Left renal pelvis (tissue), 4 donors: ENCODE measurements at regions not wholly inside any gene's neighbourhood (a gene's known extent, or its start where the extent isn't known, plus 50 kb on each side); places are given as distances from the start of the nearest gene placed in this dataset.

Source experiments
- DNase-seq, 4 donors: peaks; one replicate each; pipeline ENCODE4 v3.0.0-alpha.2; 2013; ENCODE audit warnings: low read depth in 4 of 4, low spot score in 3 of 4

DNA sequence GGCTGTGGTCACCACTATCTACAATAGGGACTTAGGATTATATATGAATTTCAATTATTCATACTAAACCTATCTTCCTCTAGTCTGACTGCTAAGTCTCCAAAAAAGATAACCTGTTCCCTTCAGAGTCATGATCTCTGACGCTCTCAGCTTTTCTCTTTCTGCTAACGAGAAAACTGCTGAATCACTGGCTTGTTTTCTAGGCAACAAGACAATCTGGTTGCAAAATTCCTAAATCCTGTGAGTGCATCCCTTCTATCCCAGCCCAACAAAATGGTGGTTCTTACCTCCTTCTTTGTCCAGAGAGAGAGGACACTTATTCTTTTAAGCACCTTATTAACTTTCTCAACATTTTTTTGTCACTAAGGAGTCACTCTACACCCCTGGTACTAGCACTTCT lies 312.3 kb upstream of the PKDCC start:
- no peak for DNase-seq

DNA sequence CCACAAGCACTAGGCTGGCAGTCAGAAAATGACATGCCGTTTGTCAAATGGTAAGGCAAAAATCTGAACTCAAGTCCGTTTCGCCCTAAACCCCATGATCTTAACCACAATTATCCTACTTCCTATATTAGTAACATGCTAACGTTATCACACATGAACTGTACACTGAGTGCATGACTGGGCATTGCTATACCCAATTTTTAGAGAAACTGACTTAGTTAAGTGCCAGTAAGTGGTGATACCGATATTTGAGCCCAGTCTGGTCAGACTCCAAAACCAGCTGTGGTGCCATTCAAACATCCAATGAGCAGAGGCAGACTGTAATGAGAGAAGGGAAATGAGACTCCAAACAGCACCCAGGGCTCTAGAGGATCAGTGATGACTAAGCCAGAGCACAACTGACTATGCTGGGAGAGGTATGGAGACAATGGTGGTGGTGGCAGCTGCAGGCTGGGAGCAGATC lies 311.7 kb upstream of the PKDCC start:
- no peak for DNase-seq

DNA sequence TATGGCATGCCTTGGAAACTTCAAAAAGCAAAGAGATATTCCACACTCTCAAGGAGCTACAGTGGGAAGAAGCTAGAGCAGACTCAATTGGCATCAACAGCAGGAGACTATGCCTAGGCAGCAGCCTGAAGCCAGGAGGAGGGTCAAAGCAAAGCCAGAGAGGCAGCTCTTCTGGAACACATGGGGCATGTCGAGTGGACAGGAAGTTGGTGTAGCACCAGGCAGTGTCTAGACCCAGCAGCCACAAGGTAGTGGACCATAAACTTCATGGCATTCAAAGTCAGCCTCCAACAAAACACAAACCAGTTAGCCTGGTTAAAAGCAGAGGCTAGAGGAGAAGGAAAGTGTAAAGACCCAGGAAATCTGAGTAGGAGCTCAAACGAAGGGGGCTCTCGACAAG lies 311.2 kb upstream of the PKDCC start:
- no peak for DNase-seq

DNA sequence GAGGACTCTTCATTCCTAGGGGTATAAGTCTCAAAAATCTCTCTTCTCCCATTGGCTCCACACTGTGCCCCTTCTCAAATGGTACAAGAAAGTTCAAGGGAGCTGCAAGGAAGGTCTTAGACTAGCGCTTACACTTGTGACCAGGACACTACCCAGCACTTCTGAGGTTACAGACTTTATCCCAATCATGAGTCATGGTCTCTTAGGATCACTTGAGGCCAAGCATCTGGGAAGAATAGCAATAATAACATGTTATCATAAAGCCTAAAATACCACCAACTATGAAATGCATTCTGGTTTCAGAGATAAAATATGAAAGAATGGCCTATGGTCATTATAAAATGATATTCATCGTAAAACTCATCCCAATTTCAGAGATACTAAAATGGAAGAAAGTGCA lies 309.9 kb upstream of the PKDCC start:
- no peak for DNase-seq

DNA sequence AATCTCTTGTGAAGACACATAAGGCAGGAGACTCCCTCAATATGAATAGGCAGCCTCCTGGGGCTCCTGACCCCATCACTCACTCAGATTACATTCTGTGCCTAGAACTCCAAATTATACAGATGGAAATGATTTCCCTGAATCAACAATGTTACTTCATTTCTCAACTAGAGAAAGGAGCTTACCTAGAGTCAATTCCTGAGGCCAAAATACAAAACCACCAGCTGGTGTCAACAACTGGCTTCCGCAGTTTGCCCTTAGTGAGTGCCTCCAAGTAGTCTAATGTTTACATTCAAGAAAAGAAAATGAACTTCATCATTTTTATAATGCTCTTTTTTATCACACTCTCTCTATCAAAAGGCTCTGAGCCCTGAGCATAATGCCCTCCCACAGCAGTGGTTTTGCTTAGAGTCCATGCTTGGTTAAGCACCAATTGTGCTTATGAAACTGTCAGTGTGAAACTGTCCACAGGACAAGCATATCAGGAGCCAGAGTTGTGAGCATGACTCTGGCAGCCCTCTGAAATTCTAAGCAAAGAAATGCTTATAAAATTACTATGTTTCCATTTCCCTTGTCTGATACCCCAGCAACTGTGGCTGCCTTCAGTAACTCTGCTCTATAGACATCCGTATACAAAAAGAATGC lies 305.7 kb upstream of the PKDCC start:
- no peak for DNase-seq

DNA sequence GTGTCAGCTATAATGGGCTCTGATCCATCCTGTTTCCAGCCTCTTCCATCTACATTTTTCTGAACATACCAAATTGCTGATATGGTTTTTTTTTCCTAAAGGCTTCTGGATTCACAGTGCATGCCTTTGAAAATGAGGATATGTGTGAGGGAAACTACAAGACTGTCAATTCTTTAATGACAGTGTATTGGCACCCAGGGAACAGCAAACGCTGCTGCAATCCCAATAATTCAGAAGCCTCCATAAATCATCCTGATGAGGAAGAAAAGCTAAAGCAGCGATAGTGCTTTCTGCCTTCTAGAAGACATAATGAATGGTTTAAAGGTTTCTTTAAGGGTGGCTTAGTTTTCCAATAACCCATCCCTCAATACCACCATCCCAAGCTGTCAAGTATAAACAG lies 304.5 kb upstream of the PKDCC start:
- DNase-seq = no peak

DNA sequence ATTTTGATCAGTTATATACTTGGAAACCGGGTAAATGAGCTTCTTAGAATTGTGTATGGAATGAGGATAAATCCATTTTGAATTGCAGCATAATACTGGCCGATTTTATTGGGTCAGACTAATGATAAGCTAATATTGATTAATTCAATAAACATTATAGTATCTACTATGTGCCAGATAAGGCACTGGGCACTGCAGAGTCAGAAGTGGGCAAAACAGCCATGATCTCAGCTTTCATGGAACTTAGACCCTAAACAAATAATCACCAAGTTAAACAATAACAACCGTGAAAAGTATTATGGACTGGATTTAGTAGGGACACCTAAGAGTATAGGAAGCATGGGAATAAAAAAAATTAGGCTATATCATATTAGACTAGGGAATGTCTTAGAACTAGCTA lies 297.0 kb upstream of the PKDCC start:
- no peak for DNase-seq

DNA sequence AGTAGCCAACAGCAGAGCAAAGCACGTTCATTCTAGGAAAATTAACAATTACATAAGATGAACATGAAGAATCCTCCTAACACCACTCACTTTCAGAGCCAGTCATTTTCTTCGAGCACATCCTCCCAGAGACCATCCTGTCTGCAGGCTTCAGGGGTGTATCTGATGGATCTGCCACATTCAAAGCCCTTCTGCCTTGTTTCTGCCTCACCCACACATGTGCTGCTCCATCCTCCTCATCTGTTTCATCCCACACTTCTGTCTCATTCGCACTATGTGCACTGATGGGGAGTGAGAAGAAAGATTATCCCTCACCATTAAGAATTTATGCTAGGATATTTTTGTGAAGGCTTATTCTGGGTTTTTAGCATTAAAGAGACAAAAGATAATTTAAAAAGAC lies 287.9 kb upstream of the PKDCC start:
- no peak for DNase-seq

DNA sequence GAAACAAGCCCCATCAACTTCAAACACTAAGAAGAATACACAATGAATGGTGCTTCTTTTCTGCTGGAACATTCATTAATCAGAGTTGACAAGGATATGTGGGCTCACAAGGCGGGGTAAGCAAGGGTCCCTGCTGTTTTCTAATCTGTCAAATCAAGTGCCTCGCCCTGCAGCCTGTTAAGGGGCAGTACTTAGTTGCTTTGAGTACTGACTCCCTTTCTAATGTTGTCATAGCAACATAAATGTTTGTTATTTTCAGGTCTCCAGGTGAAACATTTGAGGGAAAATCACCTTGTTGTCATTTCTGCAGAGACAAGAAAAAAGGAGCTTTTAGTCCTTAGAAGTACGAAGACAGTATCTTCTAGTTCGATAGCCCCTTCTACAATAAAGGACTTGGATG lies 284.7 kb upstream of the PKDCC start:
- DNase-seq = no peak

DNA sequence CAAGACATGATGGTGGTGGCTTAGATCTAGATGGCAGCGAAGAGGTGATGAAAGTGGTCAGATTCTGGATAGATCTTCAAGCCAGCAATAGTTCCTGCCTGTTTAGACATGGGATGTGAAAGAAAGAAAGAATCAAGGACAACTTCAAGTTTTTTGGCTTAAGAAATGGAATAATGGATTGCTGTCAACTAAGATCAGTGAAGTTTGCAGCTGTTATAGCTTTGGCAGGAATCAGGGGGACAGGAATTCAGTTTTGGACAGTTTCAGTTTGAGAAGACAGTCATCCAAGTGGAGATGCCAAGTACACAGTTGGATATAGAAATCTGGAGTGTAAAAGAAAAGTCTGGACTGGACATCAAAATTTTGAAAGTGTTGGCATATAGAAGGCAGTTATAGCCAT lies 283.7 kb upstream of the PKDCC start:
- no peak for DNase-seq

DNA sequence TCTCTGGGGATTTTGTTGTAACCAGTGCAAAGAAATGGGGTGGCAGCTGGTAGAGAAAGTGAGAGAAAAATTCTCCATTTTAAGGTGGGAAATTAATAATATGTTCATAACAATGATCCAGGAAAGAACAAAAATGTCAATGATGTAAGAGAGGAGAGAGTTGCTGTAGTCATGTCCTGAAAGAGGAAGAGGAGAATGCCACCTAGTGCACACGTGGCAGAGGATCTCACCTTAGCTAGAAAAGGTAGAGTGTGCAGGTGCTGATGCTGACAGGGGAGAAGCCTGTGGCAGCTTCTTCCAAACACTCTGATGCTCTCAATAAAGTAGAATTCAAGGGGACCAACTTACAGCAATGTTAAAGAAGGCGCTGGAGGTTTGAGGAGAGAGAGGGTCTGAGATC lies 282.9 kb upstream of the PKDCC start:
- DNase-seq = no peak

DNA sequence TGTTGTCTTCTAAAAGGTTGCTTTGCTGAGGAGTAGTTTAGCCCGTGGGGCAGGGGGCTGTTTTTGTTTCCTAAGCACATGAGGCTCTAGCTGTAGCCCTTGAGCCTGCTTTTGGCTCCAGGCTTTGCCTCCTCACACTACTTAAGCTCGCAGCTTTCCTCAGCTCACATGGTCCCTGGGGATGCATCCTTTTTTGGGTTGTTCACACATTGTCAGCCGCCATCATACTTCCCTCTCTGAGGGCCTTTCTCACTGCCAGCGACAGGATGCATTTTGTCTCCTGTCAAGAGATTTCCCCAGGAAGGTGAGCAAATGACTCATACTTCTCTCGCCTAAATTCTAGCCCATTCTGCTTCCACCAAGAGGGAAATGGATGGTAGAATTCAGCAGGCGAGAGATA lies 279.5 kb upstream of the PKDCC start:
- DNase-seq = no peak

DNA sequence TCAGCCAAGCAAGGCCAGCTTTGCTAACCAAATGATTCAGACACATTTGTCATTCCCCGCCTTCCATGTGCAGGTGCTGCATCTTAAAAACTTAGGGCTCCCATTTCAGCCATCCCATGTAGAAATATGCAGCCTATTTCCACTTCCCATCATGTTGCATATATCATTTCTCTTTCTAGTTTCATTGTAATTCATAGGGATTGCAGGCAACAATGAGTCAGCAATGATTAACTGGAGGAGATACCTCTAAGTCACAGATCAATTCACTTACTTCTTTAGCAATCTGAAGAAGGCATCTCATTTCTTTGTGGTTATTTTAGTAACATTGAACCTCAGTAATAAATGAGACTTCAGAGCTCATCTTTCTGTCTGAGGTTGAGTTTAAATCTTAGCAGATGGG lies 276.1 kb upstream of the PKDCC start:
- no peak for DNase-seq

DNA sequence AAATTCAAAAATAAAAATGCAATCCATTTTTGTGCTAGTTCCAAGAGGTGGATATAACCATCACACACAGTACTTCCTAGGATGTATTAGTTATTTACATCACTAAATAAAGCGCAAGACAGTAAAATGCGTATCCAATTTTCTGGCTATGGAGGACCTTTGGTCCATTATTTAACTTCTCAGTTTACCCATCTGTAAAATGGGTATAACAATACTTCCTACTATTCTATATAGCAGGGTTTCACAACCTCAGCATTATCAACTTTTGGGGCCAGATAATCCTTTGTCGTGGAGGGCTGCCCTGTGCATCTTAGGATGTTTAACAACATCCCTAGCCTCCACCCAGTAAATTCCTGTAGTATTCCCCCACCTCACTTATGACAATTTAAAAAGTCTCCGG lies 275.1 kb upstream of the PKDCC start:
- no peak for DNase-seq

DNA sequence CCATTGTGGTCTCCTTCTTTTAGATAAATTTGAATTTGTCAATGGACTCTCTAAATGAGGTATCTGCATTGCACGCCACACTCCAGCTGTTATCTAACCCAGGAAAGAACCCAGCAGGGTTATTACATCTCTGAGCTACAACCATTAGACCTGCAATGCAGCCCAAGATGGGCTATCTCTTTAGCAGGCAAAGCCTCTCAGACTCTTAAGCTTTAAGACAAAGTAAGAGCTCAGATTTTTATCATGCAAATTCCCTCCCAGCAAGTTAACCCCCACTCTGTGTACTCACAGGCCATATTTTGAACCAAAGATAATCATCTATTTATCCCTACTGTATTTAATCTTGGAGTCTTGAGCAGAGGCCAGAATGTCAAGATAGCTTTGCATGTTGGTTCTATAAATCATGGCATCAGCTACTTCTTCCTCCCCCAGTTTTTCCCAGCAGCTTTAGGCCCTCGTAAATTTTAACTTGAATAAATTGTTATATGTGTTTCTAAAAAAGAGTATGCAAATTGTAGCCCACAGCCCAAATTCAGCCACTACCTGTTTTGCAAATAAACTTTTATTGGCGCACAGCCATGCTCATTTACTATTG lies 273.7 kb upstream of the PKDCC start:
- DNase-seq = no peak

DNA sequence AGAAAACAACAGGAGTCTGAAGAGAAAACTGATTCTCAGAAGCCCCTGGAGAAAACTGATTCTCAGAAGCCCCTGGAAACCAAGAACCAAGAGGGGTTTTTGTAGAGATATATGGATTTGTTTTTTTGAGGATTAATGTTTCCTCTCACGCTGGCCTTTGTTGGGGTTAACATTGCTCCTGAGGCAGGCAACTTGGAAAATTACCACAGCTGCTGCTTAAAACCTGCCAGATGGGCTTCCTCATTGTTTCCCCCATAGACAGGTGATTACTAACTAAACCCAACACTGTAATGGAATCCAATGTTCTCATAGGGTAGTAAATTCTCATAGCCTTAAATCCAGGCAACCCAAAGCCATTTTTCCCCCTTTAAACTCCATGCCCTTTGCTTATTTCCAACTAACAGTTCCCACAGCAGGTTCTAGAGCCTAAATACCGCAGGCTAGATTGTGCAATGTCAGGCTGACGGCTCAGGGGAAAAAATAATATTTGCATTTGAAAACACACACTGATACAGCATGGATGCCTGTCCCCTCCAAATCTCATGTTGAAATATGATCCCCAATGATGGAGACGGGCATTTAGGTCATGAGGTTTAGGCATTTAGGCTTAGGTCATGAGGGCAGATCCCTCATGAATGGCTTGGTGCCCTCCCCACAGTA lies 272.3 kb upstream of the PKDCC start:
- DNase-seq = no peak

DNA sequence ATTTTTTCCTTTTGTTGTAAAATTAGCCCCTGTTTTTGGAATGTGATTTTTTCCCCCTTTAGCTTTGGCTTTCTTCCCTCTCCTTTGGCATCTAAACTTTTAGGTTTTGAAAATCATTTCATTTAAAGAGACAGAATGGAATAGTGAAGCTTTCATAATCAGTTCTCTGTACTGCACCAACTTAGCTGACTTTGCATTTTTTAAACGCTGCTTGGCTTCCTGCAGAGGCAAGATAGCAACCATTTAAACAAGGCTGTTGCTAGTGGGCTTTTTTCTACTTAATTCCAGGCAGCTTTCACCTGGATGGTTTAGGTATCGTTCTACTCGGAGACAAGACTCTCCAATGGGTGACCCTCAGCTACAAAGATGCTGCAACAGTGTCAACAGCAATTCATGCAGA lies 267.9 kb upstream of the PKDCC start:
- DNase-seq = no peak

DNA sequence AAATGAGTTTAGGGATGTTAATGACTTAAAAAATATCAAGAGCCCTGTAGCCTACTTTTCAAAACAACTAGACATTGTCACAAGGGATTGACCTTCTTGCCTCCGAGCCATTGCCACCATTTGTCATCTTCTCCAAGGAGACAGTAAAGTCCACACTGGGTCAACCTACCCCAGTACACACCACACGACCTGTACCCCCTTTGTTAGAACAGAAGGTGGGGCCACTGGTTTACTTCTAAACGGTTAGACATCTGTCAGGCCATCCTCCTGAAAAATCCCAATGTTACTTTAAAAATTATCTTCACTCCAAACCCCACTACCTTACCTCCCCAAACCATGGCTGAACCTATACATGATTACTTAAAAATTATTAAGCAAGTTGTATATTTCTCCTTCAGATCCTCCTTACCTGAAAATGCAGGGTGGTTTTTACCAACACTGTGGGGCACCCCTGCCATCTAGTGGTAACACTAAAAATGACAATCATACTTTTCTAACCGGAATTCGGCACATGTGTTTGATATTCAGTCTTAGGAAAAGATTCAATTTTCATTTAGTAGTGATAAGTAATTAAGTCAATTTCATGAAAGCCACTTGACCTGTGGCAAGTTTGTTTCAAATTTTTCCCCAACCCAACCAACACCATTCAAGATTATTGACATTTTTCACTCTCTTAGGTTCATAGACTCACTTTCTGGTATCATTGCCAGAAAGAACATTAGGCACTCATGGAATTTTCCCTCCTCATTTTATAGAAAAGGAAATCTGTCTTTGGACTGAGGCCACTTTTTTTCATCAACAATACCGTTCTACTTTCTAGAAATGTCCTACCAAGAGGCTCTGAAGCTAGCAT lies 265.3 kb upstream of the PKDCC start:
- DNase-seq = no peak

DNA sequence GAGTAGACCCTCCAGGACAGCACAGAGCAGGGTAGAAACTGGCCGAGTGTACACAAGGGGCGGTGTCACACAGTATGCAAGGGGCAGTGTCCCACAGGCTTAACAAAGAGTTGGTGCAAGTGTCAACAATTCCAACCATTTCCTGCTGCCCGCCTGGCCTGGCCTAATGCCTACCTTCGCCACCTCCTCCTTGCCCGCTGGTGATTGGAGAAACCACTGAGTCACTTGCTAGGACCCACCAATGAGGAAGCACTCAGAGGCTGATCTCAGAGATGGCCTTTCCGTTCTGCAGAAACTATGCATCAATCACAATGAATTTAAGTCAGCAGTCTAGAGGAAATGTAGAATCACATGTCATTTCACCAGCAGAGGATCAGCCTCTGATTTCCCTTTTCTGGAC lies 263.3 kb upstream of the PKDCC start:
- DNase-seq = no peak

DNA sequence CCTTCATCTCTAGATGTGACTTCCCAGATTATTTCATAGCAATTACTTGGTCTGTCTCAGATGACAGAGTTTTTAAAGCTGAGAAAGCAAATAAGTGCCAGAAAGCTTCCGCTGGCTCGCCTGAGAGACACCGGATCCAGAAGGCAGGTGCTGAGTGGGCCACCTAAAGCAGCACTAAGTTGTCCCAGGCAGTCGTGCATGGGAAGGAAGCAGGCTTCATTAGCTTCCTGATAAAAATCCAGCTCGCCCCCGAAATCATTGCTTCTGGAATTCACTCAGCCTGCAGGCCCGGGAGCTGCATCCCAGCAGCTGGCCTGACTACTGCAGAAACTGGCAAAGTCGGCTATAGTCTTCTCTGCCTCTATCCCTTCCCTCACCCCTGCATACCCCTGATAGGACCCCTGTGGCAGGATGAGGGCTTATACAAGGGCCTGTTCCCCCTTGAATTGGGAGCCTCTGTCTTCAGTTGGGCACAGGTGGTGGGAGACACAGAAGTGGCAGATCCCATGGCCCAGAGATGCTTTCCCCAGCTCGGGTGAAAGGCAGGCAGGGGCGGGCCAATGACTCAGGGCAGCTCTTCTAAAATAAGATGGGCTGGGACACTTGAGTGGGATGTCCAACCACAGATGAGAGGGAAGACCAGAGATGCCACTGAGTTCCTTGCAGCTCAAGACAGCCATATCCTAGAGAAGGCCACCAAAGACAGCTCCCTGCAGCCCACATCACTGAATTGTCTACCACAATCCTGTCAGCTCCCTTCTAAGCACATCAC lies 262.4 kb upstream of the PKDCC start:
- no peak for DNase-seq

DNA sequence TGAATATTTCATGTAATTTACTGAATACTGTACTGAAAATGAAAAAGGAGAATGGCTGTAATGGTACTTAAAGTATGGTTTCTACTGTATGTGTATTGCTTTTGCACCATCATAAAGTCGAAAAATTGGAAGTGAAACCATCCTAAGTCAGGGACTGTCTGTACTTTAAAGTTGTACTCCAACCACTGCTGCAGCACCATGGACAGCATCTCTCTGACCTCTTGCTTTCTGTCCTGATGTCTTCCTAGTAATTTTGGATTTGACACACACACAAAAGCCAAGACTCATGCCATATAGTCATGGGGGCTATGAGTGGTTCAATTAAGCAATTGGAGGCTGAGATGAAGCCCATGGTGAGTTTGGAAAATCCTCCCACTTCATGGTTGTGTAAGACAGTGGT lies 256.3 kb upstream of the PKDCC start:
- DNase-seq = peak in 1 of 4 donors; percentile 68
